Mesenchymal stem cell (in vitro differentiated cells and primary cell): ENCODE measurements at regions not wholly inside any gene's neighbourhood (a gene's known extent, or its start where the extent isn't known, plus 50 kb on each side); places are given as distances from the start of the nearest gene placed in this dataset.

ENCODE experiments used
- DNase-seq: peaks from one replicate; pipeline ENCODE4 v3.0.0-alpha.2; 2013
- H2AFZ ChIP-seq: one replicate; pipeline ENCODE4 v1.6.1; 2013; ENCODE audit warnings: low read depth, mild to moderate bottlenecking, control low read depth, inconsistent platforms, low read length, moderate library complexity
- H2AK5ac ChIP-seq: 2 replicates; pipeline ENCODE4 v1.6.1; 2013; ENCODE audit warnings: low read length, moderate library complexity, mild to moderate bottlenecking, inconsistent platforms; ENCODE audit not compliant: severe bottlenecking
- H2BK120ac ChIP-seq: one replicate; pipeline ENCODE4 v1.6.1; 2013; ENCODE audit warnings: low read depth, mild to moderate bottlenecking, inconsistent platforms, low read length, moderate library complexity
- H2BK12ac ChIP-seq, 2 experiments: one replicate each; pipeline ENCODE4 v1.6.1; 2013; ENCODE audit warnings: inconsistent platforms in 2 of 2, low read length in 2 of 2, mild to moderate bottlenecking in 2 of 2, moderate library complexity in 2 of 2, control low read depth in 1 of 2
- H2BK15ac ChIP-seq: one replicate; pipeline ENCODE4 v1.6.1; 2013; ENCODE audit warnings: mild to moderate bottlenecking, low read depth, inconsistent platforms; ENCODE audit not compliant: poor library complexity, severe bottlenecking
- H2BK5ac ChIP-seq: 2 replicates; pipeline ENCODE4 v1.6.1; 2013; ENCODE audit warnings: low read depth, mild to moderate bottlenecking, low read length, control low read depth, inconsistent platforms; ENCODE audit not compliant: poor library complexity, severe bottlenecking
- H3K14ac ChIP-seq, 2 experiments: one replicate each; pipeline ENCODE4 v1.6.1; 2013; ENCODE audit warnings: inconsistent platforms in 2 of 2, low read length in 2 of 2, control low read depth in 1 of 2, mild to moderate bottlenecking in 1 of 2, moderate library complexity in 1 of 2
- H3K18ac ChIP-seq, 2 experiments: one replicate each; pipeline ENCODE4 v1.6.1; 2013; ENCODE audit warnings: inconsistent platforms in 2 of 2, low read length in 2 of 2, control low read depth in 1 of 2, low read depth in 1 of 2, mild to moderate bottlenecking in 1 of 2
- H3K23ac ChIP-seq, 2 experiments: one replicate each; pipeline ENCODE4 v1.6.1; 2013; ENCODE audit warnings: inconsistent platforms in 2 of 2, low read length in 2 of 2, mild to moderate bottlenecking in 2 of 2, moderate library complexity in 2 of 2, control low read depth in 1 of 2
- H3K27ac ChIP-seq: 2 replicates; pipeline ENCODE4 v1.5.1; 2013; ENCODE audit warnings: mild to moderate bottlenecking, moderate library complexity, low read length, control low read depth, inconsistent platforms; ENCODE audit not compliant: poor library complexity, severe bottlenecking
- H3K27me3 ChIP-seq, 2 experiments: 2 replicates each; pipeline versions ENCODE4 v1.6.1 to v1.7.0; 2013; ENCODE audit warnings: low read length in 2 of 2, mild to moderate bottlenecking in 2 of 2, moderate library complexity in 2 of 2, control low read depth in 1 of 2, inconsistent platforms in 1 of 2; ENCODE audit not compliant: control insufficient read depth in 1 of 2, insufficient read depth in 1 of 2
- H3K36me3 ChIP-seq, 2 experiments: 2 replicates each; pipeline versions ENCODE4 v1.6.1 to v1.7.0; 2013; ENCODE audit warnings: low read length in 2 of 2, control low read depth in 1 of 2, inconsistent platforms in 1 of 2, low read depth in 1 of 2, mild to moderate bottlenecking in 1 of 2; ENCODE audit not compliant: insufficient read depth in 2 of 2, control insufficient read depth in 1 of 2
- H3K4ac ChIP-seq, 2 experiments: one replicate each; pipeline ENCODE4 v1.6.1; 2013; ENCODE audit warnings: inconsistent platforms in 2 of 2, low read length in 2 of 2, mild to moderate bottlenecking in 2 of 2, moderate library complexity in 2 of 2, control low read depth in 1 of 2, low read depth in 1 of 2
- H3K4me1 ChIP-seq: 2 replicates; pipeline ENCODE4 v1.6.1; 2013; ENCODE audit warnings: low read depth, low read length, control low read depth; ENCODE audit not compliant: control insufficient read depth, insufficient read depth
- H3K4me2 ChIP-seq: 2 replicates; pipeline ENCODE4 v1.6.1; 2013; ENCODE audit warnings: low read length, mild to moderate bottlenecking, inconsistent platforms; ENCODE audit not compliant: poor library complexity, severe bottlenecking
- H3K4me3 ChIP-seq, 2 experiments: 2 replicates each; pipeline versions ENCODE4 v1.5.1 to v1.7.0; 2013; ENCODE audit warnings: low read length in 2 of 2, mild to moderate bottlenecking in 2 of 2, control low read depth in 1 of 2, low read depth in 1 of 2; ENCODE audit not compliant: insufficient read depth in 1 of 2
- H3K79me1 ChIP-seq: replicated peaks from 2 replicates; pipeline ENCODE4 v1.6.1; 2013; ENCODE audit warnings: mild to moderate bottlenecking, control low read depth, low read length, inconsistent platforms; ENCODE audit not compliant: poor library complexity, severe bottlenecking
- H3K9ac ChIP-seq: 2 replicates; pipeline ENCODE4 v1.7.0; 2013; ENCODE audit warnings: mild to moderate bottlenecking, low read length, moderate library complexity
- H3K9me3 ChIP-seq: 2 replicates; pipeline ENCODE4 v1.7.0; 2013; ENCODE audit warnings: mild to moderate bottlenecking, low read length; ENCODE audit not compliant: control insufficient read depth
- H4K8ac ChIP-seq: one replicate; pipeline ENCODE4 v1.6.1; 2013; ENCODE audit warnings: inconsistent platforms, mild to moderate bottlenecking, low read length, moderate library complexity
- H4K91ac ChIP-seq: one replicate; pipeline ENCODE4 v1.6.1; 2013; ENCODE audit warnings: mild to moderate bottlenecking, low read length, inconsistent platforms
- WGBS: methylation state at CpG from one replicate; pipeline ENCODE4 v1.1.7; 2013; ENCODE audit warnings: mixed read lengths; 5-methylcytosine and 5-hydroxymethylcytosine counted together

DNA sequence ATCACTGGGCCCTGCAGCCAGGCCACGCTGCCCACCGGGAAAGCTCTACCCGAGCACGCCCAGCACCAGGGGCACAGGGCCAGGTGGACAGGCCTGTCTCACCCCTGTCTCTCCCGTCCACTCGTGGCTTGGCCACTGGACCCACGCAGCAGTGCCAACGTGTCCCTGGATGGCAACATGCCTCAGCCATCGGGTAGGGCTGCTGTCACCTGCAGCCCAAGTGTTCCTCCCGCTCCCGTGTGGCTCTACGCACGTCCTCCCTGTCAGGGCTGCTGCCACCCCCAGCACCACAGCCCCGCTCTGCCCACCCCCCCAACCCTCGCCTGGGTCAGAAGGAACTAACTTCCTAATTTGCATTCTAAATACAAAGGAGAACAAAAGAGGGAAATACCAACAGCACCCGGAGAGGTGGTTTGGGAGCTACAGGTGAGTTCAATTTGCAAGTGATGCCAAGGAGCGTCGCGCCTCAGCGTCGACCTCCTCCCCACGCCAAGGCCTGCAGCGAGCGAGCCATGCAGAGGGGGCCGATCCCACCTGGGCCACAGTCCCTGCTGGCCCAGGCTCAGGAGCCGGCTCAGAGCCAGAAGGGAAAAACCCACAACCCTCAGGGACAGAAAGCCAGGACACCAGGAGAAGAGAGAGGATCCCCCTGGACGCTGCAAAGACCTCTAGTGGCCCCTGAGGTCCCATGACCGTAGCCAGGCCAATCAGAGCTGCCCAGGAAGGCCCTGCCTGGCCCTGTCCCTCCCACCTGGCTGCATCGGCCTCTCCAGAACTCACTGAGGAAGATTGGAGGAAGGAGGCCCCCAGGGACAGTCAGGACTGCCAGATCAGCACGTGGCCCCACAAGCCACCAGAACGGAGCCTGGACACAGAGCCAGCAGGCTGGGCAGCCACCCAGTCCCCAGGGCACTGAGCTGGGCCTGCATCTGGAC is 128.4 kb upstream of the SPACA7 start:
- no peak overlapping the region for H3K14ac ChIP-seq
- no peak overlapping the region for H2AK5ac ChIP-seq
- no peak overlapping the region for H4K91ac ChIP-seq
- no peaks in the 10 kb centered on the region for H3K79me1 ChIP-seq
- H3K27ac ChIP-seq = no peak overlapping the region
- H4K8ac ChIP-seq = no peak overlapping the region
- H3K4me2 ChIP-seq = no peak overlapping the region
- H3K27me3 ChIP-seq = no peaks in the 10 kb centered on the region
- H2BK5ac ChIP-seq = no peak overlapping the region
- no peak overlapping the region for H2BK120ac ChIP-seq
- H2BK15ac ChIP-seq = no peak overlapping the region
- H3K4ac ChIP-seq = no peak overlapping the region
- 81% methylated on average over 29 of the region's 31 CpGs for WGBS
- H3K9ac ChIP-seq = no peak overlapping the region
- H3K9me3 ChIP-seq = no peaks in the 10 kb centered on the region
- H3K18ac ChIP-seq = no peak overlapping the region
- no peak overlapping the region for H2BK12ac ChIP-seq
- H3K4me3 ChIP-seq = peak overlapping the region in 1 of 2 experiments; percentile 39
- H3K4me1 ChIP-seq = no peaks in the 10 kb centered on the region
- H3K36me3 ChIP-seq = no peaks in the 10 kb centered on the region
- no peak overlapping the region for H2AFZ ChIP-seq
- DNase-seq = no peak
- H3K23ac ChIP-seq = no peak overlapping the region

DNA sequence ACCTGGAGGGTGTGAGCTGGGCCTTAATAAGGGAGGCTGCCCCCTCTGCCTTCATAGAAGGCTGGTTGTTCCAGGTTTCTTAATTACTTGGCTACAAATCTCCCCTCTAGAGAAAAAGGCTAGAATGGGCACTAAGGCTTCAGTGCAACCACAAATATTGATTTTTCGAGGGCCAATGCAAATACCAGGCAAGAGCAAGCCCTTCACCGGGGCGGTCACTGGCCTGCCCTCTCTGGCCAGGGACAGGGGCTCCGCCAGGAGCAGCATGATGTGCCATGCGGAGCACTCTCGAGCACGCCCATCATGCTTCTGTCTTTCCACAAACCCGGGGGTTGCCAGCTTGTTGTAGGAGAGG is 127.8 kb upstream of the SPACA7 start:
- H3K4me2 ChIP-seq = no peak overlapping the region
- H4K8ac ChIP-seq = no peak overlapping the region
- H2BK120ac ChIP-seq = no peak overlapping the region
- H2BK15ac ChIP-seq = no peak overlapping the region
- H3K9ac ChIP-seq = no peak overlapping the region
- H3K4me1 ChIP-seq = no peaks in the 10 kb centered on the region
- H3K27me3 ChIP-seq = no peaks in the 10 kb centered on the region
- no peak overlapping the region for H2AK5ac ChIP-seq
- H3K23ac ChIP-seq = no peak overlapping the region
- H3K4me3 ChIP-seq = no peak overlapping the region
- H2BK12ac ChIP-seq = no peak overlapping the region
- no peak overlapping the region for H2BK5ac ChIP-seq
- no peaks in the 10 kb centered on the region for H3K9me3 ChIP-seq
- H3K4ac ChIP-seq = no peak overlapping the region
- no peak overlapping the region for H3K18ac ChIP-seq
- no peak overlapping the region for H4K91ac ChIP-seq
- H3K79me1 ChIP-seq = no peaks in the 10 kb centered on the region
- H3K14ac ChIP-seq = no peak overlapping the region
- H3K27ac ChIP-seq = no peak overlapping the region
- H3K36me3 ChIP-seq = no peaks in the 10 kb centered on the region
- WGBS = 78% methylated on average over 4 of the region's 8 CpGs
- no peak overlapping the region for H2AFZ ChIP-seq
- DNase-seq = no peak

DNA sequence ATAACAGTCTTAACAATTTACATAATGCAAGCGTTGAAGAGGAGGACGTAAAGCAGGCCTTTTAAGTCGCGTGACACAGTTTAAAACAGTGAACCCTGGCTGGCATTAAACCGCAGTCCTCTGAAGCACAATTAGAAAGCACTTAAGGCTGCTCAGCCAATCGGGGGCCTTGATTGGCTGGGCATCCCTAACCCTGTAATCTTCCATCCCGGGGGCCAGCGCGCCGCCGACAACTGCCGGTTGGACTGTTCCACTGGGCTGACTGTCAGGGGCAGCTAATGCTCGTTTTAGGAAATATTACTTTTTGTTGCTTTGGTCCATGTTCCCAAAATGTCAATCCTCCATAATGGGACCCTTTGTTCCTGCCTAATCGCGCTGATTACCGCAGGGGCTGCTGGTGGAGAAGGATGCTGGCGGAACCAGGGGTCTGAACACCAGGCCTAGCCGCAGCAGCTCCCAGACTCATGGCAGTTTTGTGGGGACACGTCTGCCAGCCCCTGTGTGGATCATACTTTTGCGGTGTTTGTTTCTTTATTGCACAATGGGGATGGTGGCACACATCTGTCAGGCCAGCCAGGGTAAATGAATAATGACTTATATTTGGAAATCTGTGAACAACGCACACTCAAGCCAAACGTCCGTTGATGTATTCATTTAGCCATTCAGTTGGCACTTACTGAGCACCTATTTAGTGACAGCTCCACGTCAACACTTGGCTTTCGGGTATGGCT is 127.1 kb upstream of the SPACA7 start:
- no peaks in the 10 kb centered on the region for H3K4me1 ChIP-seq
- H3K4me2 ChIP-seq = no peak overlapping the region
- no peaks in the 10 kb centered on the region for H3K79me1 ChIP-seq
- no peak overlapping the region for H2BK5ac ChIP-seq
- H3K4me3 ChIP-seq = no peak overlapping the region
- DNase-seq = no peak
- 83% methylated on average over 25 of the region's 25 CpGs for WGBS
- H2AFZ ChIP-seq = no peak overlapping the region
- H2BK12ac ChIP-seq = no peak overlapping the region
- H3K27me3 ChIP-seq = no peaks in the 10 kb centered on the region
- H3K18ac ChIP-seq = no peak overlapping the region
- no peak overlapping the region for H4K91ac ChIP-seq
- H4K8ac ChIP-seq = no peak overlapping the region
- H3K9me3 ChIP-seq = no peaks in the 10 kb centered on the region
- H2BK15ac ChIP-seq = no peak overlapping the region
- H3K36me3 ChIP-seq = no peaks in the 10 kb centered on the region
- no peak overlapping the region for H2BK120ac ChIP-seq
- H3K23ac ChIP-seq = no peak overlapping the region
- H2AK5ac ChIP-seq = no peak overlapping the region
- no peak overlapping the region for H3K4ac ChIP-seq
- H3K9ac ChIP-seq = no peak overlapping the region
- no peak overlapping the region for H3K14ac ChIP-seq
- no peak overlapping the region for H3K27ac ChIP-seq
